ENCODE measurements at regions not wholly inside any gene's neighbourhood (a gene's known extent, or its start where the extent isn't known, plus 50 kb on each side); places are given as distances from the start of the nearest gene placed in this dataset.

- DNase-seq (ENCODE audit: low read depth) = no peak
- no peak overlapping the region for H3K4me3 ChIP-seq (ENCODE audit: low read depth, low read length)
- no peak for TF ChIP-seq CTCF (IDR thresholded peaks at IDR 0.05; ENCODE audit: control insufficient read depth, extremely low read depth, insufficient read depth)
Observed at GRCh38 chr20:22910287-22910852, 124.7 kb upstream of the SSTR4 start.

- TF ChIP-seq CTCF (IDR thresholded peaks at IDR 0.05; ENCODE audit: control insufficient read depth, extremely low read depth, insufficient read depth) = no peak
- DNase-seq (ENCODE audit: low read depth) = no peak
- H3K4me3 ChIP-seq (ENCODE audit: low read depth, low read length) = no peak overlapping the region
Observed at GRCh38 chr20:22914291-22914690, 120.8 kb upstream of the SSTR4 start.

GRCh38 chr20:22915512-22915911, 119.6 kb upstream of the SSTR4 start:
- no peak for TF ChIP-seq CTCF (IDR thresholded peaks at IDR 0.05; ENCODE audit: control insufficient read depth, extremely low read depth, insufficient read depth)
- DNase-seq (ENCODE audit: low read depth) = no peak
- no peak overlapping the region for H3K4me3 ChIP-seq (ENCODE audit: low read depth, low read length)

GRCh38 chr20:22916021-22916842, 118.9 kb upstream of the SSTR4 start:
- TF ChIP-seq CTCF (IDR thresholded peaks at IDR 0.05; ENCODE audit: control insufficient read depth, extremely low read depth, insufficient read depth) = no peak
- peak; percentile 19 for DNase-seq (ENCODE audit: low read depth)
- no peak overlapping the region for H3K4me3 ChIP-seq (ENCODE audit: low read depth, low read length)

GRCh38 chr20:22918286-22918983, 116.7 kb upstream of the SSTR4 start:
- no peak for TF ChIP-seq CTCF (IDR thresholded peaks at IDR 0.05; ENCODE audit: control insufficient read depth, extremely low read depth, insufficient read depth)
- no peak for DNase-seq (ENCODE audit: low read depth)
- no peak overlapping the region for H3K4me3 ChIP-seq (ENCODE audit: low read depth, low read length)

GRCh38 chr20:22920898-22921297, 114.2 kb upstream of the SSTR4 start:
- TF ChIP-seq CTCF (IDR thresholded peaks at IDR 0.05; ENCODE audit: control insufficient read depth, extremely low read depth, insufficient read depth) = no peak
- DNase-seq (ENCODE audit: low read depth) = no peak
- H3K4me3 ChIP-seq (ENCODE audit: low read depth, low read length) = no peak overlapping the region
